ENCODE measurements at regions not wholly inside any gene's neighbourhood (a gene's known extent, or its start where the extent isn't known, plus 50 kb on each side); places are given as distances from the start of the nearest gene placed in this dataset.

- TF ChIP-seq EZH2 (IDR thresholded peaks at IDR 0.05; ENCODE audit: borderline replicate concordance) (no peak), EZH2phosphoT487 (IDR thresholded peaks at IDR 0.05; ENCODE audit: low read depth, severe bottlenecking, unreplicated experiment) (no peak)
Observed at GRCh38 chr18:71754246-71754645, 789.9 kb downstream of the CBLN2 start.
